Activated CD4-positive, alpha-beta T cell treated with anti-CD3 and anti-CD28 coated beads, Interleukin-2, amount 50 U/mL, for 24 hours (primary cell): ENCODE measurements at regions not wholly inside any gene's neighbourhood (a gene's known extent, or its start where the extent isn't known, plus 50 kb on each side); places are given as distances from the start of the nearest gene placed in this dataset.

Source experiments
- DNase-seq, 2 donors: peaks; one replicate each; pipeline ENCODE4 v3.0.0-alpha.2; 2020; ENCODE audit warnings: low read depth in 1 of 2, low spot score in 1 of 2

DNA sequence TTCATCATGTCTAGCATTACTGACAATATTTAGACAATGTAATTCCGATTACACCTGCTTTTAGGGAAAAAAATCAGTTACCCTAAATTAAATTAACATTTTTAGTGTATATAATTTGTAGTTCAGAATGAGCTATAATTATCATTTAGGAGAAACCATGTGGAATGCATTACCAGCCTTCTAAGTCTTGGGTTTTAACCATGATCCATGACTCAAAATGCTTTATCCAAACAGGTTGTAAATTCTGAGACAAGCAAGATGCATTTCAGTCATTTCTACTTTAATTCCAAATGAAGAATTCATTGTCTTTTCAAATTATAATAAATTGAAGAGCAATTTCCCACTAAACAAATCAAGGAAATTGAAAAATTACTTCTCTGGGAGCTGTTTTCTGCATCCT, 243.7 kb upstream of the LRIG1 start:
- DNase-seq: no peak

DNA sequence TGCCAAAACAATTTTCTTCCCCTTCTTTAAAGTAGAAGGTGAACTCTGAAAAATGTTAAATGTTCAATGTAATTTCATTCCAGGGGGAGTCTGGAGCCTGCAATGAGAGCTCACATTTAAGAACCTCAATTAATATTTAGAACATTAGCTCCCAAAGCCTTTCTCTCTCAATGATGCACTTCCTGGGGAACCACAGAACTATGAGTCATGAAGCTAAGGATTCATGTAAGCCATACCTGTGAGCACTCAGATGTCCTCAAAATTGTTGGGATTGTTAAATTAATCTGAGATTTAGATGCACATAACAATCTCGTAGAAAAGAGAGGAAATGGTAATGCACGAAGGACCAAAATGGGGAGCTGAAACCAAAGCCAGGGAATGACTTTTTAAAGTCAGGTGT, 244.2 kb upstream of the LRIG1 start:
- DNase-seq: no peak

DNA sequence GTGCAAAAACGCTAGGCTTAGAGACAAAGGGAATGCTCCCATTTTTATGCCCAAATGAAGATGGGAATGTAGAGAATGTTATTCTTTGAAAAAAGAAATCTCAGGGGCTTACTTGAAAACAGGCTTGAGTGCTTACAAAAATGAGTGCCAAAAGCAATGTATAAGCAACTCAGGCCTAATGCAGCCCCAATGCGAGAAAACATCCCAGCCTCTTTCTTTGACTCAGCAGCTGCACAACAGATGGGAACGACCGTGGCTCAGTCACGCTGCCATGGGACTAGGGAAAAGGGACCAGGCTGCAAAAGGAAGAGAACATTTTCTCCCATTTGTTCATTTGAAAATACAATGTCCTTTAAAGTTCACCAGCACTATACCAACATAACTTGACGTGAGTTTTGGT, 246.4 kb upstream of the LRIG1 start:
- no peak for DNase-seq

DNA sequence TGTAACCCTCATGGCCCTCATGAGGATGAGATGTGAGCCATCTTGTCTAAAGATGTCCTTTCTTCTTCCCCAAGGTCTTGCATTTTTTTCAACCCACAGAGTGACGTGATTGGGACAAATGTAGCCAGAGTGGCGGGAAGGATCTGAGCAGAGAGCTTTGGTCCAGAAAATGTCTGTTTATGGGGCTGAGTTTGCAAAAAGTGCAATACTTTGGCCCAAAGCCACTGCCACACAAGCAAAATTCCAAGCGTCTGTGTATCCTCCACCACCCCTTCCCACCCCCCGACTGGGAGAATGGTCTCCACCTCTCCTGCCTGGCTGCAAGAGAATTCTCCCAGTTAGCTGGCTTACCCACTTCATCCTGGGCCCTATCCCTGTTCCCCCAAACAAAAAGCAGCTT, 246.9 kb upstream of the LRIG1 start:
- no peak for DNase-seq

DNA sequence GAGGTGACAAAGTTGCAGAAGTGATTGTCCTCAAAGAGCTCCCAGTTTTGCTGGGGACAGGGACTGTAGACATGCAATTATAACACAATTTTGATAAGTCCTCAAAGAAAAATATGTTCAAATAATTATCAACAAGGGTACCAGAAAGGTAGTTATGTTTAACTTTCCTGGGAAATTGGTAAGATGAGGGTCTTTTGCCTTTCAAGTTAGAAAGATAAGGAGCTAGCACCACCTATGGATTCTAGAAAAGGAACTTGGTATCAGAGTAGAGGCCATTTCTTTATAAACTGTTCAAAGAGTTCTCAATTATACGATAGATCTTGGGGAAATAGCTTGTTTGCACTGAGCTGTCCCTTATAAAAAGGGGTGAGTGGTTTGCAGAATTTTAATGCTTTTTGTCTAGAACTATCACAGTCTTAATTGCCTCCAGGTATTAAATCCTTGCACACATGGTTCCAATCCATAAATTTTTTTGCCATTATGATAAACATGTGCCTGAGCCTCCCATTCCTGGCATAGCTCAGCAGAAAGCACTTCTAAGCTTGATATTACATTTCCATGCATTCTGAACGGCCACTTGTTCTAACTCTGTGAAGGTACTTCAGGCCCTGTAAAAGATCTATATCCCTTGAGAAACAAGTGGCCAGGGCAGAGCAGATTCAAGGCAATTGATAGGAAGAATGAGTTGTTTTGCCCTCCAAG, 247.5 kb upstream of the LRIG1 start:
- DNase-seq: no peak

DNA sequence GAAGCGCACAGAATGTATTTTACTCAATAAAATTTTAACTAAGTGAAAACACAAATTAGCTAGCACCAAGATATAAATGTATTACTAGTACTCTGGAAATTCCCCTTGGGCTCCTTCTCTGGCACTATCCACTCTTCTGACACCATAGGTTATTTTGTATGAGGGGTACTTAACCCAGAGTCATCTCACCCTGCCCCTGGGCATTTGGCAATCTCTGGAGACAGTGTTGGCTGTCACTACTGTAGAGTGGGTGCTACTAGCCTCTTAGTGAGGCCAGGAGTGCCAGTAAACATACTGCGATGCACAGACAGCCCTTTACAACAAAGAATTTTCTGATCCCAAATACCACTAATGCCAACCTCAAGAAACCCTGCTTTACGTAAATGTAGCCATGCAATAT, 246.3 kb upstream of the KBTBD8 start:
- no peak for DNase-seq

DNA sequence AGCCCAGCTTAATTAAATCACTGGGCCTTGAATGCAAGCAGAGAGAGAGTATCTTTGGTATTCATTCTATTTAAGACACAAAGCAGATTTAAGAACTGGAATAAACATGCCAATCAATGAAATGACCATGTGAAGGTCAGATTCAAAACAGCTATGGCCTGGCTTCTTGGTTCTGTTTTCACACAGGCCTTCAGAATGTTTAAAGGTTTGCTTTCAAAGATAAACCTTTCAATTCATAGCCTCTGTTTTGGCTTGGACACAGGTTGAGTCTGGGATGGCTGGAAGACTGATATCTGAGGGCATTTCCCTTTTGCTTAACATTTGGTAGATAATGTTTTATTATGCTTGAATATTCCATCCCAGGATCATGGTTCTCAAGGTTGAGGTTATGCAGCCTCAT, 244.4 kb upstream of the KBTBD8 start:
- DNase-seq: no peak

DNA sequence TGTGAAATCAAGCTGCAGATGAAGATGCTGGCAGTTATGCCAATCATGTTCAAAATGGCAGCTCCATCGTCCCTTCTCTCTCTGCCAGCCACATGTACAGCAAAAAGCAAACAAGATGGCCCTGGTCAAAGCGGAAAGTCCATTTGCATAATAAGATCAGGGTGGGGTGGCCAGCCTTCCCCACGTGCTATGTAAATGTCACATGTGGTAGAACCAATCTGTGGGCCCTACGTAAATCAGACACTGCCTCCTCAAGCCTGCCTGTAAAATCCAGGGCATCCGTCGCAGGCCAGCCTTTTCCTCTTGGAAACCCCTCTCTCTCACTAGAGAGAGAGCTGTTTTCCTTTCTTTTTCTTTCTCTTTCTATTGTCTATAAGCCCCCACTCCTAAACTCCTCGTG, 243.5 kb upstream of the KBTBD8 start:
- no peak for DNase-seq

DNA sequence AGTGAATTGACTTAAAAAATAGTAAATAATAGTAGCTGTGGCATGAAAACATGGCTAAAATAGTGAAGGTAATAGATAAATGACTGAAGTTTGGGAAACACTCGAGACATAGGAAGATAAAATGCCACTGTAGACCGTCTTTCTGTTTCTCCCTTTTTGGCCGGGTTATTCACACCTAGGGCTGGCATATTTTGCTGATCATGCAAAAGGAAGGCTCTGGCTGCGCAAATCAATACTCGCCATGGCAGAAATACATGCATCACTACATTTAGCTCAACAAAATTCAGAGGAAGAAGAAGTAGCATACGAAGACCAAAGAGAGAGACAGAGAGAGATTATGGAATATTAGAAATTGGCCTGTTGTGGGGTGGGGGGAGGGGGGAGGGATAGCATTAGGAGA, 242.2 kb upstream of the KBTBD8 start:
- no peak for DNase-seq

DNA sequence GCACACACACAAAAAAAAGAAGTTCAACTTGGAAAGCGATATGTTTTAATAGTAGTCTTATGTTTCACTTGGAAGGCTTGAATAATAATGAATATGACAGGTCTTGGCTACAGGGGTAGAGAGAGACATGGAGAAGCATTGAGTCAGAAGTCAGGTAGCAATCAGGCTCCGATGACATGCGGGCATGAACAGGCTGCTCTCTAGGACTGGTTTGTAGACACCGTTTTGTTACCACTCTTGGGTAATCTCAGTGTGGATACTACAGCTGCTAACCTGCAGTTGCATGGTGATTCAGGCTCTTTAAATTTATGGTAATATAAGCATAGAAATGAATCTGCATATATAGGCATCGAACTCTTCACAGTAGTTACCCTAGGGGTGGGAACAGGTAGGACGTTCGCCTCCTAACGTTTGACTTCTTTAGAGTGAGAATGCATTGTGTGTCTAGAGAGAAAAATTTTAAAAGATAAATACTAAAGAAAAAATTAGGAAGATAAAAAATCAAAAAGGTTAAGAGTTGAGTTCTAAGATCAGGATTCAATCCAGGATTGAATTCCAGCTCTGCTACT, 241.6 kb upstream of the KBTBD8 start:
- no peak for DNase-seq

DNA sequence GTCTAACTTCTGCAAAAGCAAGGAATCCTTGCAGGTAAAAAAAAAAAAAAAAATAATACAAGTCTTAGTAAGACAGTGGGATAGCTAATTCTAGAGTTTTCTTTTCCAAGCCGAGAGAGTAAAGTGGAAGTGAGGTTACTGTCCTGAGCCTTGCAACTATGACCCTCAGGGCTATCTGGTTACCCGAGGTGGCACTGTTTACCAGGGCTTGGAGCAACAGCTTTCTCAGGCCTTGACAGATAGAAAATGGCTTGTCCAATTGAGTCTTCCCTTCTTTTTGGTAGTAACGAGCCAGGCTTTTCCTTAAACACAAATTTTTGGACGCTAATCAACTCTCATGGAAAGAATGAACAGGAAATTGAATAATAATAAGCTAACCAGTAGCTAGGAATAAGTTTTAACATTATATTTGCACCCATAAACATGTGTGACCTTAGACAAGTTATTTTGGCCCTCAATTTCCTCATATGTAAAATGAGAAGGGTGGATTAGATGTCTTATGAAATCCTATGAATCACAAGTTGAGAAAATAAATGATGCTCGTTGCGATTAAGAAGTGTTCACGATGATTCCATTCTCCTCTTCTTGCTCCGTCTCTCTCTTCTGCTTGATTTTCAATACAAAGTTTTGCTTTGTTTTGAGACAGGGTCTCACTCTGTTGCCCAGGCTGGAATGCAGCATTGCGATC, 236.9 kb upstream of the KBTBD8 start:
- no peak for DNase-seq

DNA sequence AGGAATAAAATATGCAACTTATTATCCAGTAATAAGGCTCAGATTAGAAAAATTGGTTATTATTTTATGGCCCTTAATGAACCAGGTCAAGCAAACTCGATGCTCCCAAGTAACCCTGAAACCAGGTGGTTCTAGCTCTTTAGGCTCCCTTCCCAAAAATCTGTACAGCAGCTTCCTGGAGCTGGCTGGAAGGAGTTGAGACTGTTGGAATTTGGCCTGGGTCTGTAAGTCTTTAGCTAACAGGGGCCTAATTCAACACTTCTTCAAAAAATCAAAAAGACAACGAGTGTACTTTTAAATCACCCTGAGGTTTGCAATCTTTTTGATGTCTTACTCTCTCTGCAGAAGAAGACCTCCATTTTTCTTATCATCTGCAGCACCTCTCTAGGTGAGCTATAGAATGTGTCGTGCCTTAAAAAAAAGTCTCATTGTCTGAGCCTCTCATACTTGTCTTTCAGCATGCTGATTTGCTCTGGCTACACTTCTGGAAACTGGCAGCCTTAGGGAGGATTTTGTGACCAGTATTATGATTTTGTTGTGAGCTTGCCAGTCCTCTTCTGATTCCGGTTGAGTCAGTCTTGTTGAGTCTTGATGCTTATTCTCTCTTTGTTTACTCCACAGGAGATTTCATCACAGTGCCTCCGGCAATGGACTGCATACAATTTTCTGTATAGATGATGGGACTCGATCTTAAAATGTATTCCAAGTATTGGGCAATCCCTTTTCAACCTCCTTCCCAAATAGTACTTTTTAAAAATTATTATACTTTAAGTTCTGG, 235.0 kb upstream of the KBTBD8 start:
- no peak for DNase-seq

DNA sequence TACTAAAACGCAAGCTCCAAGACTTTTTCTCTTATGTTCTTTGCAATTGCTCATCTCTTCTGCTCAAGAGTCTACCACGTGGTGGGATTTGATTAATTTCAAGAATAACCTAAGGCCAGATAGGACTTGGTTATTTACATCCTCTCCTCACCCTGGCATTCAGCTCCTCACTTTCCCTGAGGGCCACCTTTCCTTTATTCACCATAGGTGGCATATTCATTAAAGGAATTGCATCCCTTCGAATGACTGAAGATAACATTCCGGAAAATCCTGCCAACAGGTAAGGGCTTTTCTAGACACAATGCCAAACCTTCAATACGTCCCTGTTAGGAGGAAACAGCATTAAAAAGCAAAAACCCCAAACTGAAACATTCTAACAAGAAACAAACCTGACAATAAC, 220.0 kb upstream of the KBTBD8 start:
- DNase-seq: no peak

DNA sequence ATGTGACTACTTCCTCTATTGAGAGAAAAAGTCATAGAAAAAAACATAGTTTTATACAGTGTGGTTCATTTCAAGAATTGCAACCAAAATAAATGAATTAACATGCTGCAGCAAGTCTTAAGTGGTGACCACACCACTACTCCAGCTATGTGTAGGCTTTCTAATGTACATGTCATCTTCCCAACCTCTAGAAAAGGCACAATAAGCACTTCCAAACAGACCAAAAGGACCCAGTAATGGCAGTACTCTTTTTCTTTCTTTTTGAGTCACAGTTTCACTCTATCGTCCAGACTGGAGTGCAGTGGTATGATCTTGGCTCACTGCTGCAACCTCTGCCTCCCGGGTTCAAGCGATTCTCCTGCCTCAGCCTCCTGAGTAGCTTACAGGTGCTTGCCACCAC, 219.3 kb upstream of the KBTBD8 start:
- DNase-seq: no peak

DNA sequence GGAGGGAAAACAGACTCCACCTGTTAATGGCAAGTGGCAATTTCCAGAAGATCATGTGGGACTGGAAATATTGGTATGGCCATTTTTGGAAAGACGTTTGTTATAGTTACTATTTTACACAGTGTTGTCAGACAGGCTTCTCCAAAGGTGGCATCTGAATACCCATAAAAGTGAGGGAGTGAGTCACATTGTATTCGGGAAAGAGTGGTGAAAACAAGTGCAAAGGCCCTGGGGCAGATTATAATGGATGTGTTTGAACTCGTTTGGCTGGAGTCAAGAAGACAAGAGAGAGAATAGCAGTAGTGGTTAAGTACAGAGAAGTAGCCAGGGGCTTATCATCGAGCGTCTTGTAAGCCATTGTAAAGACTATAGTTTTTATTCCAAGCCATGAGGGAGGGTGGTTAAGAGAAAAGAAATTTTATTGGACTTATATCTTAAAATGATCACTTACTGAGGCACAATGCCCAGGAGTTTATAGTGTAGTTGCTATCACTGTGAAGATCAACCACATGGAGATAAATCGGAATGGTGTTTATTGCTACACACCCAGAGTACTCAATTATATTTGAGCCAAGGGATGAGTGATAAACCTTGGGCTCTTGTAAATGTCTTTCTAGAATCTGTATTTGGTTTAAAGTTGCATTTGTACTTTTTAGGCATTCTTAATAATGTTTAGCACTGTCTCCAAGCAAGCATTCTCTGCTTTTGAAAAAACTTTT, 212.8 kb upstream of the KBTBD8 start:
- DNase-seq: no peak

DNA sequence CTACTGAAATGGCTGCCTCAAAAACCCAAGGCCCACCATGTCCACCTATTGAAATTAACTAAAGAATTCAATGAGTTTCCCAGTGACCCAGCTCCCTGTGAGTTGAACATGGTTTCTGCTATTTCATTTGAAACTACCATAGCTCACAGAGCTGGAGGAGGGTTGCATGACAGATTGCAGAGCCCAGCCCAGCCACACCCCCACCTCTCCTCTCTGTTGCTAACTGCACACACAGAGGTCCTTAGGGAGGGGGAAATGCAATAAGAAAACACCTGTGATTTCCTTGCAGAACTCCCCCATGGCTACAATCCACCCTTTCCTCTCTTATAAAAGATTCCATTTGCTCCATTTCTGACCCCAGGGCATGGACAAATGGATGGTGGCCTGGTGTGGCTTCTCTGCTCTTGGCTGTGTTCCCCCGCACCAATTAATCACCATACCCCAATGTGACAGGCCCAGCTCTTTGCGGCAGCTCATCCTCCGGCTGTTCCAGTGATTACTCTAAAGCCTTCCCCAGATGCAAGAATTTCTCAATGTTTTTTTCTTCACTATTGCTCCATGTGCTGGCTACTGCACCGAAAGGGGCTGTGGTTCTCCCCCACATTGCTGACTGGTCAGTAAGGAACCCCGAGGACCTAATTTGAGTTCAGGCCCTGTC, 208.4 kb upstream of the KBTBD8 start:
- no peak for DNase-seq

DNA sequence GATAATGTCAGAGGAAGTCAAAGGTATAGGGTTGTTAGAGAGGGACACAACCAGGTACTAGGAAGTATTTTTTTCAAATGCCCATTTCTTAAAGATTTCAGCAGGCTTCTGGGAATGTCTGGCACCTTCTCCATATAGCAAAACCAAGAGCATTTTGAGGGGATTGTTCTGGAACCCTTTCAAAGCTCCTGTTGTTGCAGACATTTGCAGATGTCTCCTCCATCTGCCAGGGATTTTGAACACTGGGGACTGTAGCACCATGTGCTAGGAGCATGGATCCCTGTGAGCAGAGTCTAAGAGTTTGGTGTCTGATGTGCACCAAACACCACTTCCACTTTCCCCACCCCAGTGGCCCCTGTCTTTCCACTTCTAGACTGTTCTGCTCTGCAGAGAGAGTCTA, 206.0 kb upstream of the KBTBD8 start:
- DNase-seq: no peak

DNA sequence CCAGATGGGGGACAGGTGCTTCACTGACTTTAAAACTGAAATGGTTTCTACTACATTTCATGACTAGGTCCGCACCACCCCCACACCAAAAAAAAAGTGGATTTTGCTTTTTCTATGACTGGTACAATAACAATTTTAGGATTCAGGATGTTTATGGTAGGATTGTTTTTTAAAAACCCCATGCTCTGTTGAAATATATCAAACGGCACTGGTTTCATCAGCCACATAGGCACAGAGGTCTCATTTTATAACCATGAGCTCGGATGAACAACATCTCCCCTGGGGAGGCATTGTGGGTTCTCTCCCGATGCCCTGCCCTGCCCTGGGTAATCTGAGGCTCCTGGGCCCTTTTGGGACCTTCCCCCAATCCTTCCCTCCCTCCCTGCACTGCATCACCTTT, 202.7 kb upstream of the KBTBD8 start:
- DNase-seq: no peak

DNA sequence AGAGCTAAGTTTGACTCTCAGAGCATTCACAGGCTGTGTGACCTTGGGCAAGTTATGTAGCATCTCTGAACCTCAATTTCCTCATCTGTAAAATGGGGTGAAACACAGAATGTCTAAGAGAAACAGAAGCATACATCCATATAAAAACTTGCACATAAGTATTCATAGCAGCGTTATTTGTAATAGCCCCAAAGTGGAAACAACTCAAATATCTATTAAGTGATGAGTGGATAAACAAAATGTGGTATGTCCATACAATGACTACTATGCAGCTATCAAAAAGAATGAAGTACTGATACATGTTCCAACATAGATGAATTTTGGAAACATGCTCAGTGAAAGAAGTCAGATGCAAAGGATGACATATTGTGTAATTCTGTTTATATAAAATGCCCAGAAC, 201.8 kb upstream of the KBTBD8 start:
- no peak for DNase-seq

DNA sequence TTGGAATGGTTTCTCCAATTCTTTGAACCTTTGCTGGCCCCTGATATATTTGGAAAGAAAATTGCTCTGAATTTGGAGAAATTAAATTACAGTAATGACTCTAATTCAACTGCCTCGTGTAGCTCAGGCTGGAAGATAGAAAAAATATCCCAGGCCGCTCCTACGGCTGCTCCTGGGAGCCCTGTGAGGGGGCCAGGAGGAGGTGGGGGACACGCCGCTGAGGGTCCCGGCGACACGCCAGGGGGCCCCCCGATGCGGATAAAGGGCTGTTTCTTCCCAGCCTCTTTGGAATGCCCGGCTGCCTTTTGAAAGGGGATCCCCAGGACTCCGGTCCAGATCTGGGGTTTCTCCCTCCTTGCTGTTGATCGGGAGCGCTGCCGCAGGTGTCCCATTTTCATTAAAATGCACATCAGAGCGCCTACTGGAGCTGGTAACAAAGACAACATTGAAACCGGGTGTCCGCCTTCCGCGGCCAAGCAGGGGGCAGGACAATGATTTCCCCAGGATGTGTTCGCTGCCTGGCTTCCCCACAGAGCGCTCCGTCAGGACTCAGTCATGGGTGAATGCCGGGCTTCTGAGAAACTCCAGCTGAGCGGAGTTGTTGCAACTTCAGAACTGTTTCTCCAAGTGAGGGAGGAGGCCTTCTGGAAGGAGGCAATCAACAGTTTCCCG, 200.1 kb upstream of the KBTBD8 start:
- no peak for DNase-seq
